ENCODE measurements at regions not wholly inside any gene's neighbourhood (a gene's known extent, or its start where the extent isn't known, plus 50 kb on each side); places are given as distances from the start of the nearest gene placed in this dataset.

DNA sequence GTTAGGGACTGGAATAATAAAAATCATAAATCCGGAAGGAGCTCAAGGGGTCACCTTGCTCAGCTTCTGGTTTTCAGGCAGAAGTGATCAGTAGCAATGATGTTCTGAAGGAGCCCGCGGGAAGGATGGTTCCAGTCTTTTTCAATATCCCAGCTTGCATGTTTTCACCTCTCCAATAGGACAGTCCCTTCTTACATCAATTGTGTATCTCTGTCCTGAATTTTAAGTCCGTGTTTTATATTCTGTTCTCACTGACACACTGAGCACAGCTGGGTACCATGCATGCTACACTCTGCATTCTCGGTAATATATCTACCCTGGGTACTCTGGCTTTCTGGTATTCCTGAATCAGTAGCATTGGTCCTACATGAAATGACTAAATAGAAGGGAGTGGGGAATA lies 55.2 kb upstream of the SLC35B4 start:
- Histone ChIP-seq H3K4me3 (ENCODE audit: low read length in 3 of 3) (no peak overlapping the region), H3K4me1 (ENCODE audit: control insufficient read depth in 2 of 3, insufficient read depth in 2 of 3, low read depth in 1 of 3, low read length in 3 of 3) (peaks cover 0 to 16% (median 4%) of the 10 kb centered on the region in 3 donors), H3K9me3 (ENCODE audit: control insufficient read depth in 2 of 3, insufficient read depth in 1 of 3, low read length in 3 of 3) (no peaks in the 10 kb centered on the region), H3K27ac (ENCODE audit: low read depth in 2 of 2, low read length in 2 of 2) (no peak overlapping the region), H3K36me3 (ENCODE audit: control insufficient read depth in 2 of 3, insufficient read depth in 3 of 3, low read length in 3 of 3) (no peaks in the 10 kb centered on the region), H3K9ac (ENCODE audit: low read length in 3 of 3) (no peak overlapping the region), H3K27me3 (ENCODE audit: control insufficient read depth, insufficient read depth, low read length) (no peaks in the 10 kb centered on the region)
- TF ChIP-seq, protein P1, sequence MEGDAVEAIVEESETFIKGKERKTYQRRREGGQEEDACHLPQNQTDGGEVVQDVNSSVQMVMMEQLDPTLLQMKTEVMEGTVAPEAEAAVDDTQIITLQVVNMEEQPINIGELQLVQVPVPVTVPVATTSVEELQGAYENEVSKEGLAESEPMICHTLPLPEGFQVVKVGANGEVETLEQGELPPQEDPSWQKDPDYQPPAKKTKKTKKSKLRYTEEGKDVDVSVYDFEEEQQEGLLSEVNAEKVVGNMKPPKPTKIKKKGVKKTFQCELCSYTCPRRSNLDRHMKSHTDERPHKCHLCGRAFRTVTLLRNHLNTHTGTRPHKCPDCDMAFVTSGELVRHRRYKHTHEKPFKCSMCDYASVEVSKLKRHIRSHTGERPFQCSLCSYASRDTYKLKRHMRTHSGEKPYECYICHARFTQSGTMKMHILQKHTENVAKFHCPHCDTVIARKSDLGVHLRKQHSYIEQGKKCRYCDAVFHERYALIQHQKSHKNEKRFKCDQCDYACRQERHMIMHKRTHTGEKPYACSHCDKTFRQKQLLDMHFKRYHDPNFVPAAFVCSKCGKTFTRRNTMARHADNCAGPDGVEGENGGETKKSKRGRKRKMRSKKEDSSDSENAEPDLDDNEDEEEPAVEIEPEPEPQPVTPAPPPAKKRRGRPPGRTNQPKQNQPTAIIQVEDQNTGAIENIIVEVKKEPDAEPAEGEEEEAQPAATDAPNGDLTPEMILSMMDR (IDR thresholded peaks at IDR 0.05; ENCODE audit: borderline replicate concordance, extremely low read depth, insufficient read depth) = no peak
- DNase-seq = no peak
- no peak for FAIRE-seq
- intact Hi-C loops (cut with DNase I) = no loop called here

DNA sequence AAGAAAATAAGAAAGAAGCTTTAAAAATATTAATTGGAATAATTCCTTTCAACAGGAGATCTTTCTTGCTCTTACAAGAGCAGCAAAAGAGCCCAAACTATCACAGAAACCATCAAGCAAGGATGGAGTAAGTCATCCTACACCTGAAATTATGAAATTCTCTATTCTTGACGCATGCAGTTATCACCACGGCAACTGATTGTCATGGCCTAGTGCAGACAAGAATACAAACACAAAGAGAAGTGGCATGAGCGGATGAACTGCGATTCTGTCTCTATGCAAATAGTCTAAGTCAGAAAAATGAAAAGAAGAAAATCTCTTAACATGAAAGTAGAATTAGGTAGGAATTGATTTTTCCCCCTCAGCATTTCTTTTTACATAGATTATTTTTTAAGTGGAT lies 54.8 kb upstream of the SLC35B4 start:
- Histone ChIP-seq H3K36me3 (ENCODE audit: control insufficient read depth in 2 of 3, insufficient read depth in 3 of 3, low read length in 3 of 3) (no peaks in the 10 kb centered on the region), H3K9ac (ENCODE audit: low read length in 3 of 3) (no peak overlapping the region), H3K4me3 (ENCODE audit: low read length in 3 of 3) (no peak overlapping the region), H3K27ac (ENCODE audit: low read depth in 2 of 2, low read length in 2 of 2) (no peak overlapping the region), H3K4me1 (ENCODE audit: control insufficient read depth in 2 of 3, insufficient read depth in 2 of 3, low read depth in 1 of 3, low read length in 3 of 3) (peaks cover 0 to 16% (median 4%) of the 10 kb centered on the region in 3 donors), H3K9me3 (ENCODE audit: control insufficient read depth in 2 of 3, insufficient read depth in 1 of 3, low read length in 3 of 3) (no peaks in the 10 kb centered on the region), H3K27me3 (ENCODE audit: control insufficient read depth, insufficient read depth, low read length) (no peaks in the 10 kb centered on the region)
- TF ChIP-seq, protein P1 (IDR thresholded peaks at IDR 0.05; ENCODE audit: borderline replicate concordance, extremely low read depth, insufficient read depth) = no peak
- no peak for FAIRE-seq
- intact Hi-C loops (cut with DNase I) = no loop called here
- no peak for DNase-seq

DNA sequence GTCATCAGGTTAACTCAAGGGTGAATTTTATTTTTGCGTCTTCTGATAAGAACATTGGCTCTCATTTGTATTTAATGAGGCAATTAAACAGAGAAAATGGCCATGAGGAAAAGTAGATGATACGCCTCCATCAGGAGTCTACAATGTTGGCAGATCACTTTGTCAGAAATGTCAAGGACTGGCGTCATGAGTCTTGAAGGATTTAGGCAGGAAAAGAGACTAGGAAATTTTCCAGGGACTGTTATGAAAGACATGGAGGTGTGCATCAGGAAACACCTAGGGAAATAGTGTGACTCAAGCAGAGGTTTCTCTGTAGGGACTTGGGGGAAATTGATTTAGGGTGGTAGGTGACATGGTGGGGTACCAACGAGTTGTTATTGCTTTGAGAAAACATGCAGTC lies 53.4 kb upstream of the SLC35B4 start:
- intact Hi-C loops (cut with DNase I) = no loop called here
- TF ChIP-seq, protein P1 (IDR thresholded peaks at IDR 0.05; ENCODE audit: borderline replicate concordance, extremely low read depth, insufficient read depth) = no peak
- Histone ChIP-seq H3K4me3 (ENCODE audit: low read length in 3 of 3) (no peak overlapping the region), H3K27ac (ENCODE audit: low read depth in 2 of 2, low read length in 2 of 2) (no peak overlapping the region), H3K9ac (ENCODE audit: low read length in 3 of 3) (no peak overlapping the region), H3K9me3 (ENCODE audit: control insufficient read depth in 2 of 3, insufficient read depth in 1 of 3, low read length in 3 of 3) (no peaks in the 10 kb centered on the region), H3K27me3 (ENCODE audit: control insufficient read depth, insufficient read depth, low read length) (no peaks in the 10 kb centered on the region), H3K36me3 (ENCODE audit: control insufficient read depth in 2 of 3, insufficient read depth in 3 of 3, low read length in 3 of 3) (no peaks in the 10 kb centered on the region), H3K4me1 (ENCODE audit: control insufficient read depth in 2 of 3, insufficient read depth in 2 of 3, low read depth in 1 of 3, low read length in 3 of 3) (peaks cover 0 to 16% (median 4%) of the 10 kb centered on the region in 3 donors)
- FAIRE-seq (no peak), DNase-seq (no peak)
